ENCODE measurements at regions not wholly inside any gene's neighbourhood (a gene's known extent, or its start where the extent isn't known, plus 50 kb on each side); places are given as distances from the start of the nearest gene placed in this dataset.

DNA sequence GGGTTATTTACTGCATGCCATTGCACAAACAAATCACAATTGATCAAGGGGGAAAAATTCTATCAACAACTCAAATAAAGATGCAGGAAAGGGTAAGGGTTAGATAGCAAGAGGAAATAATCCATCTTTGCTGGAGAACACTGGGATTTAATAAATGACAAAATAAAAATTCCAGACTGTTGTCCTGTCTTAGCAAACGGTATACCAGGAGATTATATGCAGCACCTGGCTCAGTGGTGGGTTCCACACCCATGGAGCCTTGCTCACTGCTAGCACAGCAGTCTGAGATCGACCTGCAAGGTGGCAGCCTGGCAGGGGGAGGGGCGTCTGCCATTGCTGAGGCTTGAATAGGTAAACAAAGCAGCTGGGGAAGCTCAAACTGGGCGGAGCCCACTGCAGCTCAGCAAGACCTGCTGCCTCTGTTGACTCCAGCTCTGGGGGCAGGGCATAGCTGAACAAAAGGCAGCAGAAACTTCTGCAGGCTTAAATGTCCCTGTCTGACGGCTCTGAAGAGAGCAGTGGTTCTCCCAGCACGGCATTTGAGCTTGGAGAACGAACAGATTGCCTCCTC lies 296.5 kb upstream of the THSD7B start:
- DNase-seq (ENCODE audit: low read depth), result no peak

DNA sequence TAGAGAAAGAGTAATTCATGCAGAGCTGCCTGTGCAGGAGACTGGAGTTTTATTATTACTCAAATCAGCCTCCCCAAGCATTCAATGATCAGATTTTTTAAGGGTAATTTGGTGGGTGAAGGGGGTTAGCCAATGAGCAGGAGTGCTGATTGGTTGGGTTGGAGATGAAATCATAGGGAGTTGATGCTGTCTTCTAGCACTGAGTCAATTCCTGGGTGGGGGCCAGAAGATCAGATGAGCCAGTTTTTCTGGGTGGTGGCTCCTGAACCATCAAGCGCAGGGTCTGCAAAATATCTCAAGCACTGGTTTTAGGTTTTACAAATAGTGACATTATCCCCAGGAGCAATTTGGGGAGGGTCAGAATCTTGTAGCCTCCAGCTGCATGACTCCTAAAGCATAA lies 312.8 kb upstream of the THSD7B start:
- no peak for DNase-seq (ENCODE audit: low read depth)

DNA sequence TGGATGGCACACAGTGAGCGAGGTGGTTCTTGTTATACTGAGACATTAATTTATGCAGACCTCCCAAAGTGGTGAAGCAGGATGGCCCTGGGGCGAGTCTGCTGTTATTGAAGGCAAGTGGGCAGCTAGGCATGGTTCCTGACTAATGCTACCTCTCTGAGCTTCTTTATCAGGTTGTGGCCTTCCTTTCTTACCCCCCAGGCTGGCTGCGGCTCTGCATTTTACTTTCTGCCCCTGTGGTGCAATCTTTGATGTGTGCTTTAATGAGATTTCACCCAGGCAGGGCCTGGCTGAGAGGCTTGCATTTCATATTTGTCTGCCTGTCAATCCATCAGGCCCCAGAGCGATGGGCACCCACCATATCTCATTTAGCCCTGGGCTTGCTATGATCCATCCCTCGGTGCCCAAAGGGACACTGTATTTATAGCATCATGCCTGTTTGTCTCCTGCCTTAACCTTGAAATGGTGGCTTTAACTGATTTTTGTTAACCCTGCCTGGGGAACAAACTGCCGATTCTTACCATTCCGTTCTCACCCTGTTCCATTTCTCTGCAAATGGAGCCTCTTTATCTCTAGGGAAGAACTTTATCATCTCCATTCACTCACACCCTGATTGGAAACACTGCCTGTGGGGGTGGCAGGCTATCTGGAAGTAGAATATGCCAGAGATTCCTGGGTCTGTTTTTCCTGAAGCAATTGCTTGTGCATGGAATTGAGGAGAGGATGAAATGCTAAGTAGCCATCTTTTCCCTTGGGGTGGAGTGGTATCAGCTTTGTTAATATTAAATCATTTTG lies 316.2 kb upstream of the THSD7B start:
- DNase-seq (ENCODE audit: low read depth), result no peak

DNA sequence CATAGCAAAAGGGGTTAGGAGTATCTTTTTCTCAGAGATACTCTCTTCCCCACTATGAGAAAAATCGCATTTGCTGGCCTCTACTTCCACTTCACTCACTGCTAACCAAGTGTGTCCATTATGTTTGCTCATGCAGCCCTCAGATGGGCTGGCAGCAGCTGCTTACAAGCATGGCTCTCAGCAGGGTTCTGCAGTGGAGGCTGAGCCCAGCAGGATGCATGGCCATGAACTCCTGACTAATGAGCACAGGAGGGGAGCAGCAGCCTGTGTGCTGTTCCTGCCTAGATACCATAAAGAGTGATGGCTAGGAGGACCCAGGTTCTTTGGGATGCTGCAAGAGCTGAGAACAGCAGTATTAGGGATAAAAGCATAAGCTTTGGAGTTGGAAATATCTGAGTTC lies 316.9 kb upstream of the THSD7B start:
- no peak for DNase-seq (ENCODE audit: low read depth)

DNA sequence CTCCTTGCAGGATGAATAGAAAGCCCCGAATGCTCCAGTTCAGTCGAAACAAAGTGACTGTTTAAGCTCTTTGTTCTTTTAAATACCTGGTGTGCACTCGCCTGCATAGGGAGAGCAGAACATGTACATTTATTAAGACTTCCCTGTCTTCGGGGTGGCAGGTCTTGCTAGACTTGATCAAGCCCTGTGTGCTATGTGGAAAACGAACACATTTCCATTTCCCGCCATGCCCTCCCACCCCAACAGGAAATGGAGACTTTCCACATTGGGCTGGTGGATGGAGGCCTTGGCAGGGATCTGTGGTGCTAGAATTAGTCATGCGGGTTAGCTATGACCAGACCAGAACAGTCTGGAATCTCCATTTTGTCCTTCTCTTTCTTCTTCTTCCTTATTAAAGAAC lies 321.0 kb upstream of the THSD7B start:
- no peak for DNase-seq (ENCODE audit: low read depth)

DNA sequence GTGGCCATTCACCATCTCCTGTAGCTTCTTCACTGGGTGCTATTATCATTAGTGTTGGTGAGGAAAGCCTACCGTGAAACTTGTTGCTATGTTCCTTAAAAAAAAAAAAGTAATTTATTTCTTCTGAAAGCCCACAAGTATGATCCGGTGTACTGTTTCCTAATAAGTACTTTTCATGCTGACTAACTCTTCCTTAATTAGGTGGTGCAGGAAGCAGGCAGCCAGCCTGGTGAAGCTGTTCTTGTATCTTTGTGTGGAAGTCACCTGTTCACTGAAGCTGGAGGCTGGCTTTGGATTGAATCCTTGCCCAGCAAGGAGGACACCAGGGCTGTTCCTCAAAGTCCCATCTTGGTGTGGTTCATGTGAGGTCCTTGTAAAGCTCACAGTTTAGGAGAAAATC lies 321.7 kb upstream of the THSD7B start:
- DNase-seq (ENCODE audit: low read depth), result no peak

DNA sequence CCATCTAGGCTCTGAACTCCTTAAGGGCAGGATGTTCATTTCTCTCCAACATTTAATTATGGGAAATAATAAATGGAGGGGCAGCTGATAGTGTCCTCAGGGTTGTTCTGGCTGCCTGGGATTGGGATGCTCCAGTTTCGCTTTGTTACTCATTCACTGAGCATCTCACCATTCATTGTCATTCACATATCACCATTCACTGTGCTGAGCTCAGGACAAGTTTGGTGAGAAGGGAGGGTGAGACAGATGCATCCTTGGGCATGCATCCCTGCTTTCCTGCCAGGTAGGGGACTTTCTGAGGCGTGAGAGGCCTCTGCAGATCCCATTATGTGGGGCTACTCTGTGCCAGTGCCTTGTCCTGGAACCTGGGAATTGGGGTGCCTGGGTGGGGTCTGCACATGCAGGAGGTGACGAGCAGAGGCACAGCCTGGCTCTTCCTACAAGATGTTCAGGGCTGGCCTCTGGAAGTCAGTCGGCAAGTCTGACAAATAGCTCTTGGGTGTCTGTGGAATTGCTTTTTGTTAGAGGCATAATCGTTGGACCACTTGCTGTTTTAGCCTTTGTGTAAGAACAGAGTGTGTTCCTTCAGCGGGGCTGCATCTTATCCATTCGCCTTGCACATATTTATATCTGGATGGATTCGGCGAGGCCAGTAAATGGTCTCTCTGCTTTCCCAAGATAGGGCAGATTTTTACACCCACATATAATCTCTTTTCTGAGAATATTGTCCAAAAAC lies 323.2 kb upstream of the THSD7B start:
- DNase-seq (ENCODE audit: low read depth), result no peak

DNA sequence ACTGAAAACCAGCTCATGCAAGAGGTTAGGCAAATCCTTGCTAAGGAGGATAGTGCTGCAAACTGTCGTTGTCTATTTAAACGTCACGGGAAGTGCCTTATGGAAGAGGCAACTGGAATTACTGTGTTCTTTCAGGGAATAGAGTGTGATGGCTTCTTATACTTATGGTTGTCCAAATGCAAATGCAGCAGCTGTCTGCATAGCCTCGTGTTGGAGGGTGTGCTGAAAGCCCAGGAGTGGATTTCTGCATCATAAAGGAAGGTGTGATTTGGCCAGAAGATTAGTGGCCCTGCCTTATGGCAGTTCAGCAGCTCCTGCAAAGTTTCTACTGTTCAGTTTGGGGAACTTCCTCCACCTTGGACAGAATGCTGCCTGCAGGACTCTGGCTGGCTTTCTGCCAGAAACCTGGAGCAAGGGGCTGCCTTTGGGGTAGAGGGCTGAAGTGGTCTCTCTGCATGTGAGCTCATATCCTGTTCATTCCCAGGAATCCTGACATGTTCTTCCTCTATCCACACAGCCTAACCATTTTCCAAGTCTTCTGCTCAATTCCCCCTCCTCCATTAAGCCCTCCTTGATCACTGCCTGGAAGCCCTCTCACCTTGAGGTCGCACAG lies 321.2 kb upstream of the CXCR4 start:
- no peak for DNase-seq (ENCODE audit: low read depth)

DNA sequence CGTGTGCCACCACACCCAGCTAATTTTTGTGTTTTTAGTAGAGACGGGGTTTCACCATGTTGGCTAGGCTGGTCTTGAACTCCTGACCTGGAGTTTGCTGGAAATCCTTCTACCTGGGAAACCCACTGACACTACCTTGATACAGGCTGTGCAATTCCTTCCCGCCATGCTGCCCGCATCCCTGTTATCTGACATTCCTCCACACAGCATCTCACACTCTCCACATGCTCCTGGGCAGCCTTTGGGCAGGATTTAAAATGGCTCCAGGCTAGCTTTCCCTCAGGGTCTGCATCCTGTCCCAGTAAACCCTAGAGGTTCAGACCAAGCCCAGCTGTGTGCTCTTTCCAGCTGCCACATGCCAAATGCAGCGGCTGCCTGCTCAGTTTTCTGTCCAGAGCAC lies 319.5 kb upstream of the CXCR4 start:
- no peak for DNase-seq (ENCODE audit: low read depth)

DNA sequence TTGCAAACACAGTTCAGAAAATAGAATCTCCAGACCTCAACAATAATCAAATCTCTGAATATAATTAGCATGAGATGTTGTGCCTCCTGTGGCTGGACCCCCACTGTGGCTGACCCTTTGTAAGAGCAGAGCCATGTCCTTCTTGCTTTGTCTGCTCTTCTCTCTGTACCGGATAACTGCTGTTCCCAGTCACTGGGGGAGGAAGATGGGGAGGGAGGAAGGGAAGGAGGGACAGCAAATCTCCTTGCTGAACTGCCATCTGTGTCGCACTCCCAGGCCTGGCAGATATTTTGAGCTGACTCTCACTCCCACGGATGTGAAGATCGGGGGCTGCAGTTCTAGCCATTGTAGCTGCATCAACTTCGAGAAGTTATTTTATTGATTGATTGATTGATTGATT lies 319.0 kb upstream of the CXCR4 start:
- no peak for DNase-seq (ENCODE audit: low read depth)

DNA sequence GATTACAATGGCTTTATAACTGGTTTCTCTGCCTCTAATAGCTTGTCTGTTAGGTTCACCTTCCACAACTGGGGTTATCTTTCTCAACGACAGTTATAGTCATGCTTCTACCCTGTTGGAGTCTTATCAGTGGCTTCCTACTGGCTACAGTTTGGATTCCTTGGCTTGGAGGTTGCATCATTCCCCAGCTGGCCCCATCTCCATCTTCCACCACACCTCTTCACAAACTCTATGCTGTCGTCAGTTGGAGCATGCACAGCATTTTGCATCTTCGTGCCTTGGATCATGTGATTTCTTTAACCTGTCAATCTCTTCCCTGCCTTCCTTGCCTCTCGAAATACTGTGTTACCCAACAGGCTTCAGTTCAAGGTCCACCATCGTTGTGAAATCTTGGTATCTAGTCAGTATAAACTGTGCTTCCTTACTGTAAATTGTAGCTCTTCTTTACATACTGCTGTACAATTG lies 316.3 kb upstream of the CXCR4 start:
- no peak for DNase-seq (ENCODE audit: low read depth)

DNA sequence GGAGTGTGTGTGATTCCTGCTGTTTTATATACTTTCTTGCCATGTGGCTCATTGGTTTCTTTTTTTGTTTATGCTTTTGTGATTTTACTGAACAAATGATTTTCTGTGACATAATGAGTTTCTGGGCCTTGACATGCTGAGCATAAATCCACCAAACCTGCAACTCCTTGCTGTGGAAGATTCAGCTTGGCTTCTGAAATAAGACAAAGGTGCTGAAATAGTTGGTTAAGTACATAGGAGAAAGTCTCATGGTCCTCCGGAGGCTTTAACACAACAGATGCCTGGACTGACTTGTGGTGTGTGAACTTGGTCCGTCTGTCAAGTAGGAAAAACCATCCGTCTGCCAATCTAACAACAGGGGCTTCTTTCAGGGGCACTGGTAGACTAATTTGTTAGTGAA lies 315.3 kb upstream of the CXCR4 start:
- DNase-seq (ENCODE audit: low read depth), result no peak

DNA sequence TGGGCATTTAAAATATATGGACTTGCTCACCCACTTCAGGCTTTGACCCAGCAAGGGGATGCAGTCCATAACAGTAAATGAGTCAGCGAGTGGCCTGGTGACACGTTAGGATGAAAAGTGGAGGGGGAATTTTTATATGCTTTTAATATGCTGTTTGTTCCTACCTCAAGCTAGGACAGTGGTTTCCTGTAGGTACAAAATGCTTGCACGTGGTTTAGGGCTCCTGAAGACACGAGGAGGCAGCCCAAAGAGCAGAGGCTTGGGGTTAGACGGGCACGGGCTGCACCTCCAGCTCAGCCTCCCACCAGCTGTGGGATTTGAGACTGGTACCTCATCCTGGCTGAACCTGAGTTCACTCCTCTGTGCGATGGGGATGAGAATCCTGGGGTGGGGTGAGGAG lies 306.2 kb upstream of the CXCR4 start:
- DNase-seq (ENCODE audit: low read depth), result no peak

DNA sequence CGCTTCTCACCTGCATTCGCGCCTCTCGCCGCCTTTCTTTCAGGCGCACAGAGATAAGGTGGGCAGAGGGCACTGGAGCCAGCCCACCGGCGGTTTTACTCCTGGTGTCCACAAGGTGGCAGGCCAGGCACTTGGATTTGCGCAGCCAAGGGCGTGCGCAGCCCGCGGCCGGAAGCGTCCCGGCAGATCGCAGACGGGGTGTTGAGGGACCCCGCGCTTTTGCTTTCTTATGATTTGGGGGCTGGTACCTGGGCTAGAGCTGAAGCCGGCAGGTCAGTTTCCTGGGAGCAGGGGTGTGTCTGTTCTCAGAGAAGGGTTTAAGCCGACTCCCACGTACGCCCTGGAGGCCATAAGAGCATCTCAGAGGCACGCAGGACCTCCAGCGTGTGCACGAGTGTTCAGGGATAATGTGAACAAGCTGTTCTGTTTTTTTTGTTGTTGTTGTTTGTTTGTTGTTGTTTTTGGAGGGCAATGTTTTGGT lies 305.6 kb upstream of the CXCR4 start:
- peak; percentile 29 for DNase-seq (ENCODE audit: low read depth)

DNA sequence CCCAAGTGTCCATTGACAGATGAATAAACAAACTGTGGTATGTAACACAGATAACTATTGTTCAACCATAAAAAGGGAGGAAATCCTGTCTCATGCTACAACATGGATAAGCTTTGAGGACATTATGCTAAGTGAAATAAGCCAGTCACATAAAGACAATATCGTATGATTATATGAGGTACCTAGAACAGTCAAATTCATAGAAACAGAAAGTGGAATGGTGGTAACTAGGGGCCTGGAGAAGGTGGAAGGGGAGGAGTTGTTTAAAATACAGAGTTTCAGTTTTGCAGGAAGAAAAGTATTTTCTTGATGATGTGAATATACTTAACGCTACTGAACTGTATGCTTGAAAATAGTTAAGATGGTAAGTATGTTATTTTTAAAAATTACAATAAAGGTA lies 304.6 kb upstream of the CXCR4 start:
- no peak for DNase-seq (ENCODE audit: low read depth)

DNA sequence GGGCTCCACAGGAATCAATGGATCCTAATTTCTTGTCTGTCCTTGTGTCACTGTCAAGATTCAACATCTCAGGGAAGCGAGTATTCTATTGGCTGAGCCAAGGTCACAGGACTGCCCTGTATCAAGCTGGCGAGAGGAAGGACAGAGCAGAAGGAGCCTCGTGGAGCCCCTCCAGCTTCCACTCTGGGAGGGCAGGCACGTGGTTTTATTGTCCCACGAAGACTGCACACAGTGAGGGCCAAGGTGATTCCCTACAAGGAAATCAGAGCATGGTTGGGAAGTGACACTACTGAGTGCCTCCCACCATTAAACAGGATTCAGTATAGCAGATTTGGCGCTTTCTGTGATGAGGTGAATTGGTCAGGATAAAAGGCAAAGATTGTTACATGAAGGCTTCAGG lies 302.4 kb upstream of the CXCR4 start:
- DNase-seq (ENCODE audit: low read depth), result no peak

DNA sequence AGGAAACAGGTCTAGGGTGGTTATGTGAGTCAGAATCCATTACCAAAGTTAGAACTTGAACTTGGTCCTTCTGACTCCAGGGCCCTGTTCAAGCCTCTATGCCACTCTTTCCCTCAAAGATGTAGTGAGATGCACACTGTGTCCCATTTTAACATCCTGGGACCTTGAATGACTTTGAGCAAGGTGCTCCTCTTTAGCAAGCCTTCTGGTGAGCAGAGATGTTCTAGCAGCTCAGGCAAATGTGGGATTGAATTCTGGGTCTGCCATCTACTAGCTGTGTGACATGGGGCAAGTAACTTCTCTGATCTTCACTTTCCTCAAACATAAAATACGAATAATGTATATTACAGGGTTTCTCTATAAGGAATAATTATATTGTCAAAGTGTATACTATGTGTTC lies 294.0 kb upstream of the CXCR4 start:
- DNase-seq (ENCODE audit: low read depth), result no peak

DNA sequence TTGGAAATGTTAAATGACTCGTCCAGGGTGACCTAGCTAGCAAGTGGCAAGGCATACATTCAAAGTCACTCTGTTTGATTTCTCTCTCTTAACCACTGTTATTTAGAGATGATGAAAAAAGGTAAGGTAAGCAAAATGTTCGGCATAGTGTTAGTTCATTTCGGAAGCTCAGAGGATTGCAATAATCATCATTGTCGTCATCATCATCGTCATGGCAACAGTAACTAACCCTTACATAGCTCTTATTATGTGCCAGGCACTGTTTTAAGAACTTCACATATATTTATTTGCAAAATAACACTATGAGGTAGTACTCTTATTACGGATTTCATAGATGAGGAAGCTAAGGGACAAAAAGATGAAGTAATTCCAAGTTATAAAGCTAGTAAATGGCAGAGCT lies 292.7 kb upstream of the CXCR4 start:
- no peak for DNase-seq (ENCODE audit: low read depth)

DNA sequence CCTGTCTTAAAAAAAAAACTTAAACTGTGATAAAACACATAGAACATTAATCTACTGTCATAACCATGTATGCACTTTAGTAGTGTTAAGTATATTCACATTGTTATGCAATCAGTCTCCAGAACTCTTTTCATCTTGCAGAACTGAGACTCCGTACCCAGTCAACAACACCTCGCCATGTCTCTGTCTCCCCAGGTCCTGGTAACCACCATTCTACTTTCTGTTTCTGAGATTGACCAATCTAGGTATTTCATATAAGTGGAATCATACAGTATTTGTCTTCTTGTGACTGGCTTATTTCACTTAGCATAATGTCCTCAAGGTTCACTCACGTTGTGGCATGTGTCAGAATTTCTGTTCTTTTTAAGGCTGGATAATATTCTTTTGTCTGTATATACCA lies 290.8 kb upstream of the CXCR4 start:
- DNase-seq (ENCODE audit: low read depth), result no peak

DNA sequence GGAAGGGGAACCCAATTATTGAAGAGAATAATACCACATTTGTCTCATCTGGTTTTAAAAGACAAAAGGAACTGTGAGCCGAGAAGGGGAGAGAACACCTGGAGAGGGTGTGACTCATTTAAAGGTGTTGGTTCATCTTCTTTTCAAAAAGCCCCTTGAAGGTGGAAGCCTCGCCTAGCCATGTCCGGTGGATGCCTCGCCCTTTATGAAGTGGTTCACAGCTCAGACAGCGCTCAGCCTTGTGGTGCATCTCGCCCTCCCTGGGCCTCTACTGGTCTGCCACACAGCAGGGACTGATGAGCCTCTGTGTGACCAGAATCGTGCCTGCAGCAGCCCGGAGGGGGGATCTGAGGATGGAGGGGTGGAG lies 290.0 kb upstream of the CXCR4 start:
- no peak for DNase-seq (ENCODE audit: low read depth)

DNA sequence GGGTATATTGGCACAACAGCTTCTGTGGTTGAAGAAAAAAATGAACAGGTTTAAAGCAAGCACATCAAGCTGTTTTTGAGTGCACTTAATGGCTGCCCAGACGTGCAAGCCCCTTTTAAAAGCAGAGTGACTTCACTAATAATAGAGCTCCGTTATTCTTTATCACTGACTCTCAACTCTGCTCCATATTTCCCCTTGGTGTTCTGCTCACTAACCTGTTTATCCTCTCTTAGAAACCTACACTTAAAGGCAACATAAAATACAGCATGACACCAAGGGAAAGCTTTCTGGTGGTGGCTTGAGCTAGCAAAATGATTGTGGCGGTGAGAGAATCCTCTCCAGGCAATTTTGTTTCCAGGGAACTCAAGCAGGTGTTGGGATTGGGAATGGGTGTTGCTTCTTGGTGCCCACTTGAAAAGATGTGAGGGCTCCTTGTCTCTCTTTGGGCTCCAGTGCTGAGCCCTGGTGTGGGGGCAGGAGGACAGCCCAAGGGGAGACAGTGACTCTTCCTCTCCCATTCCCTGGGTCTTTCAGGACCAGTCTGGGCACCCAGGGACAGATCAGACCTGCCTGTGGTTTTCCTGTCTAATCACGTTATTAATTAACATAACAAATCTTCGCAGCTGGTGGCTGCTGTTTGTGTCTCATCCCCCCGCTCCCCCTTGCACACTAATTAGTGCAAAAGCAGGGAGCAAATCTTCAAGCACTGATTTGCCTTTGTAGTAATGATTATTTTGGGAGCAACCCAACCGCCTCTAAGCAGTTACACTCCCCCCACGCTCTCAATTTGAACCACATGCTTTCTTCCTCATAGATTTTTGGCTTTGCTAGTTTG lies 289.4 kb upstream of the CXCR4 start:
- no peak for DNase-seq (ENCODE audit: low read depth)

DNA sequence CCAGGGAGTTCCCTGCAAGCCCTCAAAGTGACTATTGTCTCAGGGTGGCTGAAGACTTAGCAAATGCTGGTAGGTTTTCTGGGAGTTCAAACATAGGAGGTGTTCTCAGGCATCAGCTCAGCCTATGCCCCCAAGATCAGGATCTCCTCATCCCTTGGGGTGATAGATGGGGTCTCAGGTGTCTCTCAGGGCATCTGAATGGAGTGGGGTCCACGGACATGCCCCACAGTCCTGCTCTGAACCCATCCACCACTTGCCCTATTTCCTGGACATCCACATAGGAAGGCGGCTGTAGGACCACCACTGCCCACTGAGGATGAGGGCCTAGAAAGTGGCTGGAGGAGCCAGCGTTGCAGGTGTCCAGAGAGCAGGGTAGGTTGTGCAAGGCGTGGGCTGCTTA lies 287.0 kb upstream of the CXCR4 start:
- DNase-seq (ENCODE audit: low read depth), result no peak

All from HS-27A (cell line).